Medulla oblongata (tissue), 1 donor: ENCODE measurements at regions not wholly inside any gene's neighbourhood (a gene's known extent, or its start where the extent isn't known, plus 50 kb on each side); places are given as distances from the start of the nearest gene placed in this dataset.

Experiments used
- DNase-seq: peaks from one replicate; pipeline ENCODE4 v3.0.0-alpha.2; 2015; ENCODE audit errors: extremely low spot score

DNA sequence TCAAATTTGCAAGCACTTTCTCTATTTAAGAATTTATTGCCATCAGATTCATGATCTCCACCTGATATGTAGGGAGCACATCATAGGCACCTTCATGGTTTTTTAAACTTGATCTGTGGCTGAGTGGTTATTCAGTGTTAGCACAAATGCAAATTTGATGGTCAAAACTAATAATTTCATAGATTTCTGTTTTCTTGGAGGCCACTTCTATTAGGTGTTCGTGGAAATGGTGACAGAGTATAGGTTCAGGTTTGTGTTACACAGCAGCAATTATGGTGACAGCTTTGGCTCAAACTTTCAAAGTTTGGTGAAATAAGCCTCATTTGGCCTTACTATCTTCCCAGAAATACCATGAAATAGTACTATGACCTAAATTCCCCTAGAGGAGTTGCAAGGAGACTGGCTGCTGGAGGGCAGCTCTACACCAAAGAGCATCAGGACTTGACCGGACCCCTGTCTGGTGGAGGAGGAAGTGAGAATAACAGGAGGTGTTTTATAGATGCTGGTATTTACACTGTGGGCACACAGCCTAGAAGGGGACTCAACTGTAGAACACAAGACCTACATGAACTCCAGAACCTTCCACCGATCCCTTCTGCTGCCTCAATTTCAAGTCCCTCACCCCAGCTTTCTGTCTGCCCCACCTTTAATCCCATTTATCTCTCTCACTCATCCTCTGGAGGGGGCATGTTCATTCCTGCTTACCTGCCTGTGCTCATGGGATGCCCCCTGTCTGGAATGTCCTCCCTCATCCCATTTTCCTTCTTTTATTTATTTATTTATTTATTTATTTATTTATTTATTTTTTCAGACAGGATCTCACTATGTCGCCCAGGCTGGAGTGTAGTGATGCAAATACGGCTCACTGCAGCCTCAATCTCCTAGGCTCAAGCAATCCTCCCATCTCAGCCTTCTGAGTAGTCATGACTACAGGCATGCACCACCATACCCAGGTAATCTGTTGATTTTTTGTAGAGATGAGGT is 132.9 kb upstream of the SIX2 start:
- DNase-seq, result no peak

GRCh38 chr2:45140675-45141074 is 131.4 kb upstream of the SIX2 start:
- no peak for DNase-seq

DNA sequence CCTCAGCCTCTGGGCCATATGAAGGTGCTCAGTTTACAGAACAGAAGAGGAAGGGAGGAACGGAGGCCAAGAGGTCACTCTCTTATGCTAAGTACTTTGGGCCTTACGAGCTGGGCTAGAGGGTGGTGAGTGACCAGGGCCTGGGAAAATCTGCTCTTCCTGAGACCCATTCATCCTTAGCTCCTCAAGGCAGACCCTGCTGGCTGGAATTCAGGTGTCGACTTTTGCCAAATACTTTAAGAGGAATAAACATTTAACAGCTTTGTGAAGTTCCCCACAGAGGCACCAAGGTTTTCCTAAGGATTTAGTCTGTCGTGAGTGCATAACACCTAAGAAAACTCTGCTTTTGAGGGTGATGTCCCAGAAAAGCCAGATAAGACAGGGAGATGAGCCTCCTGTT is 129.7 kb upstream of the SIX2 start:
- DNase-seq, result no peak

DNA sequence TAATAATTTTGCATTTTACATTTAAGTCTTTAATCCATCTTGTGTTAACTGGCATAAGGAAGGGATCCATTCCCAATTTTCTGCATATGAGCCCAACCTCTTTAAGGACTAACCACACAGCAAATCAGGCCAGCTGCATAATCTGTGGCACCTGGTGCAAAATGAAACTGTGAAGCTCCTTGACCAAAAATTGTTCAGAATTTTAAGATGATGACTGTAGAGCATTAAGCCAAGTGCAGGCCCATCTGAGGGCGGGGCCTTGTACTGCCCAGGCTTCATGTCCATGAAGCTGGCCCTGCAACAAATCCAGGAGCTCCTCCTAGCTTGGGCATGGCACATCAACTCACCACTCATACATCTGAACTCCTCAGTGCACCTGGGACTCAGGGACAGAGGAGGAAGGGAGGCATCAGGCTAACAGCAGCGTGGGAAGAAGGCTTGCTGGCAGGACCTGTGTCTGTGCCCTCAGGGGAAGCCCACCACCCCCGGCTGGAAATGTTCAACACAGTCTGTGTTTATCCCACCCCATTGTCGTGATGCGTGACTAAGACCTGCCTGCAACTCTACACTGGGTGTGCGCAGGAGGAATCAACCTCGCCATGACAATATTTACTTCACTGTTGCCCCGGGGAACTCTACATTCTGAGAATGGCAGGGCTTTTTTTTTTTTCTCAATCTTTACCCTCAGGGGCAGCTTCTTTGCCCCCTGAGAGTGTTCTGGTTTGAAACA is 128.9 kb upstream of the SIX2 start:
- DNase-seq, result no peak

GRCh38 chr2:45134726-45135125 is 125.5 kb upstream of the SIX2 start:
- peak; percentile 36 for DNase-seq

DNA sequence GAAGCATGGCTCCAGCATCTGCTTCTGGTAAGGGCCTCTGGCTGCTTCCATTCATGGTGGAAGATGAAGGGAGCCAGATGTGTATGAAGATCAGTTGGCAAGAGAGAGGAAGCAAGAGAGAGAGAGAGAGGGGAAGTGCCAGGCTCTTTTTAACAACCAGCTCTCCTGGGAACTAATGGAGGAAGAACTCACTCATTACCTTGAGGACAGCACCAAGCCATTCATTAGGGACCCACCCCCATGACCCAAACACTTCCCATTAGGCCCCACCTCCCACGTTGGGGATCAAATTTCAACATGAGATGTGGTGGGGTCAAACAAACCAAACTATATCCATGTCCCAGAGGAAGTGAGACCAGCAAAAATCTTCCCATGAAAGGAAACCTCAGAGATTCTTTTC is 124.8 kb upstream of the SIX2 start:
- no peak for DNase-seq

DNA sequence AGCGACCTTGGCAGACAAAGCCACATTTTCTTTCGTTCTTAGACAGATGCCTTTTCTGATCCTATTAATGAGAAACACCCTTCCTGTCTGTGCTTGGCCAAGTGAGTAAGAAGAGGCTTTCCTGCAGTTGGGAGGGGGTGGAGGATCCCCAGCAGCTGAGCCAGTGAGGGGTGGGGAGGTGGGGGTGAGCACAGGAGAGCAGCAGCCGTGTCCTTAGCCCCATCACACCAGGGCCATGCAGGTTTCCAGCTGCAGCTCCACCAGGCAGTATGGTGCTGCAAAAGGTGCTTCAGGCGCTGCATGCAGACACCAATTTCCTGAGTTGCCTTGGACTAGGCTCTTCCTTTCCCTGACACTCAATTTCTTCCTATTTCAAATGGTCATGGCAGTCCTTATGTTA is 123.3 kb upstream of the SIX2 start:
- DNase-seq, result no peak

DNA sequence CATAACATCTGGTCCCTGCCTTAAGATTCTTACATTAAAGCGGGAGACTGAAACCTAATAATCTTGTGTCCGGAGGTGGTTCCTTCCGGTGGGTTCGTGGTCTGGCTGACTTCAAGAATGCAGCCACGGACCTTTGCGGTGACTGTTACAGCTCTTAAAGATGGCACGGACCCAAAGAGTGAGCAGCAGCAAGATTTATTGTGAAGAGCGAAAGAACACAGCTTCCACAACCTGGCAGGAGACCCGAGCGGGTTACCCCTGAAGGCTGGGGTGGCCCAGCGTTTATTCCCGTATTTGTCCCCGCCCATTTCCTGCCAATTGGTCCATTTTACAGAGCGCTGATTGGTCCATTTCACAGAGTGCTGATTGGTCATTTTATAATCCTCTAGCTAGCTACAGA is 122.3 kb upstream of the SIX2 start:
- DNase-seq, result no peak

GRCh38 chr2:45130736-45131135 is 121.5 kb upstream of the SIX2 start:
- DNase-seq, result no peak

GRCh38 chr2:45128580-45128997 is 119.3 kb upstream of the SIX2 start:
- DNase-seq, result no peak

DNA sequence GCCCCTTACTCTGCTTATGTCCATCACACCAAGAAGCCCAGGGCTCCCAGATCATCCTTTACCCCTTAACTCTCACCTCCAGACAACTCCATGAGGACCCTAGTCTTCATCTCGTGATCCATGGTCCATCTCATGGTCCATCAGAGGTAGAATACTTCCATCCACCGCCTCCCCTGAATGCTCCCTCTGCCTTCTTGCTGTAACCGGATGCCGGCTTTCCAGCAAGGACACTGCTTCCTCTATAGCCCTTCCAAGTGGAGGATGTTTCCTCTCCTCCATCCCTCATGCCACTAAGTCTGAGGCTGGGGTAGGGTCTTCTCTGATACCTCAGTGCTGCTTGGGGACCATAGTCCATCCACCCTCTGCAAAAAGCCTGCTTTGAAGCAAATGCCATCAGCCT is 118.6 kb upstream of the SIX2 start:
- DNase-seq, result no peak

GRCh38 chr2:45127321-45127720 is 118.1 kb upstream of the SIX2 start:
- DNase-seq, result no peak

DNA sequence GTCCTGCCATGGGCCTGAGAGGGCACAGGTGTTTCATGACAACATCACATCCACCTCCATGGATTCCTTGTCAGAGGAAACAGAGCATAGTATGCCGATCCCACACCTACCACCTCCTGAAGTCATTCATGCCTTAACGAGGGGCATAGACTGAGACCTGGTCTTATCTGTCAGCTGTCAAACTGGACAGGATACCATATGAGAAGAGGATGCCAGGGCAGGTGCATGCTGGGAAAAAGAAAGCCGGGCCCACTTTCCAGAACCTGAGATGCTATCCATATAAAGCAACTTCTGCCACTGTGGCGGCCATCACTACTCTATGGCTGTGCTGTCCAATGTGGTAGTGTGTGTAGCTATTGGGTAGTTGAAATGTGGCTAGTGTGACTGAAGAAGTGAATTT is 116.0 kb upstream of the SIX2 start:
- no peak for DNase-seq

GRCh38 chr2:45124456-45124855 is 115.2 kb upstream of the SIX2 start:
- DNase-seq, result no peak

DNA sequence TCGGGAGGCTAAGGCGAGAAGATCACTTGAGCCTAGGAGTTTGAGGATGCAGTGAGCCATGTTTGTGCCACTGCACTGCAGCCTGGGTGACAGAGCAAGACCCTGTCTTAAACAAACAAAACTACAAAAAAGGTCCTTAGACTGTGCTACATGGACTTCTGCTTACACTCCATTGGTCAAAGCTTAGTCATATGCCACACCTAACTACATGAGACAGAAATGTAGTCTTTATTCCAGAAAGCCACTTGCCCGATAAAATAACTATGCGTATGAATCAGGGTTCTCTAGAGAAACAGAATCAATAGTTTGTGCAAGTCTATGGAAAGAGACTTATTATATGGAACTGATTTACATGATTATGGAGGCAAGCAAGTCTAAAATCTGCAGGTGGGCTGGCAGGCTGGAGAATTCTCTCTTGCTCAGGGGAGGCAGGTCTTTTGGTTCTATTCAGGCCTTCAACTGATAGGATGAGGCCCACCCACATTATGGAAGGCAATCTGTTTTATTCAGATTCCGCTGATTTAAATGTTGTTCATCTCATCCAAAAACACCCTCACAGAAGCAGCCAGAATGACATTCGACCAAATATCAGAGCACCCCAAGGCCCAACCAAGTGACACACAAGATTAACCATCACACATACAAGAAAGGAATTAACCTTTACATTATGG is 114.4 kb upstream of the SIX2 start:
- DNase-seq, result no peak

DNA sequence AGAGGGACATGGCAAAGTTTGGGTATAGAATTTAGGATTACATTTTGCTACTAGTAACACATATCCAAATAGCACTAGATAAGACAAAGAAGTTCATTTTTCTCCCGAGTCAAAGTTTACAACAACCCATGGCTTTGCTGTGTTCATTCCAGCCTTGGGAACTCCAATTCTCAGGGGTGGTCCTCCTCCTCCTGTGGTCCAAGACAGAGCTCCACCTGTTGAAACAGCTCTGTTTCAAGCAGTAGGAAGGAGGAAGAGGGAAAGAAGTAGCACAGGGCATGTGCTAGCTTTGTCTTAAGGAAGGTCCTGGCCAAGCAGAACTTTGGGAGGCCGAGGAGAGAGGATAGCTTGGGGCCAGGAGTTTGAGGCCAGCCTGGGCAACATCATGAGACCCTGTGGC is 113.8 kb upstream of the SIX2 start:
- DNase-seq, result no peak

DNA sequence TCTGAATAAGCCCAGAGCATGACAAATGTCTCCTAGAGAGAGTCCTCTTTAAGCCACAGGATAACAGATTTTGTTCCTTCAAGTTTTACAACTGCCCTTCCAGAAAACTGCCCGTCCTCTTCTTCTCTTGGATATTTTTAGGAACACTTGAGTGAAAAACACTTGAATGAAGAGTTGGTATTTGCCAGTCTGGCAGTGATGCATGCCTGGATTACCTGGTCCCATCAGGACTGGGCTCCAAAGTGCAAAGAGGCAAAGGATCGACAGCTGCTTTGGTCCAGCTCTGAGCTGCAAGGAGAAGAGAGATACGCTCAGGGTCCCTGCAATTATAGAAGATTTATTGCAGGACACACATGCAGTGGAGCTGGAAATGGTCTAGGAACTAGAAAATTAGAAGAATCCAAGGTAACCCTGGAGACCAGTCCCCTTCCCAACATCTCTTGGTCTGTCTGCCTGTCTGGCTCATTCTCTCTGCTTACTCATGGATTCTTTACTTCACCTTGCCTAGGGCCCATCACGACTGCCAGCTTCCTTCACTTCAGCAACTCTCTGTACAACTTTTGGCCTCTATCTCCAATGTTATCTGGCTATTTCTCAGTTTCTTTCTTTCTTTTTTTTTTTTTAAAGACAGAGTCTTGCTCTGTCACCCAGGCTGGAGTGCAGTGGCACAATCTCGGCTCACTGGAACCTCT is 112.1 kb upstream of the SIX2 start:
- DNase-seq, result no peak

DNA sequence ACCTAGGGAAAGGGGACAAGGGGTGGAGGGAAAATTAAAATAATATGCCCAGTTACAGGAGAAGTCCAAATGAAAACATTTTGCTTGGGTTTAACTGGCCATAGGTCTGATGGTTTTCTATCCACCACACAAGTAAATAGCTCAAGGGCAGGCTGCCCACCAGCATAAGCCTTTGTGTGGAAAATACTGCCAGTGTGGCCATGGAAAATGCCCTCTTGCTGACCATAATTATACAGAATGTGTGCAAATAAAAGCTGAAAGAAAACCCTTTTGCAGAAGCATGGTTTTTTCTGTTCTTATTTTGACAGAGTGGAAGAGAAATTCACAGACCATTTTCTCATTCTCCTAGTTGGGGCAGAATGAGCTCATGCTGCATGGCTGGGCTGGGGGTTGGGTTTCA is 111.3 kb upstream of the SIX2 start:
- DNase-seq, result peak; percentile 21

GRCh38 chr2:45119855-45120254 is 110.6 kb upstream of the SIX2 start:
- DNase-seq, result no peak

DNA sequence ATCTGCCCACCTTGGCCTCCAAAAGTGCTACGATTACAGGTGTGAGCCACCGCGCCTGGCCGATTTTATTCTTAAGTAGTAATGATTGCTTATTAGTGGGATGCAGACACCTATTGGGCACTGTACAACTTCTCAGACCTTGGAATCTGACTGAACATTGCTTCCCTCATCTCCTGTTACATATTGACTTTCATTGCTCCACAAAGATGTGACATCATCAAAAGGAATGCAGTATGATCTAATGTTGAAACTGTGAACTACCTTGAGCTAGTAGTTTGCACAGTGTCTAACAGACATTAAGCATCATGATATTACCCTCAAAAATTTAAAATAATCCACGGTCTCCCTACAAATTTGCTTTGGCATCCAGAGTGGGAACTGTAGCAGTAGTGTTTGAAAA is 109.8 kb upstream of the SIX2 start:
- DNase-seq, result no peak

- no peak for DNase-seq
These were observed 108.1 kb upstream of the SIX2 start for GRCh38 chr2:45117383-45117782.

DNA sequence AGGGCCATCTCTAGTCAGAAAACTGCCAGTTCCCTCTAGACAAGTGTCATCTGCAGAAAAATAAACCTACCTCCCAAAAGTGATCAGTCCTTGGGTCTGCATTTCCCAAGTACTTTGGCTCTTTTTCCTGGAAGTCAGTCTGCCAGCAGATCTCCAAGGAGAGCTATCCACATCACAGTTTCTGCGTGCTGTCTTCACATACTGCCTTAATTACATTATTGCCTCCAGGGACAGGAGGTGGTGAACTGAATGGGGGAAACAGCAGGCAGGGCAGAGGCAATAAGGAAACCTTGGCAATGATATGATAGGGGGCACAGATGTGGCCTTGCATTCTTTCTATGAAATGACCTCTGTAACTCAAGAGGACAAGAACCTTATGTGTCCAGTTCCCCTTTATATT is 105.9 kb upstream of the SIX2 start:
- no peak for DNase-seq
